HCT116 (cell line): ENCODE measurements at regions not wholly inside any gene's neighbourhood (a gene's known extent, or its start where the extent isn't known, plus 50 kb on each side); places are given as distances from the start of the nearest gene placed in this dataset.

Experiments
- ATAC-seq: fragments of 200-7000 bp; cut with Tn5 transposase; 2 replicates; pipeline ENCODE4 v1.9.1; 2020; ENCODE audit warnings: mild to moderate bottlenecking, moderate library complexity
- BruUV-seq: library from RNA; stranded (reverse); fragments of 400-500 nt; replicated peaks from 2 replicates; lab custom pipeline; 2021; lab: Mats Ljungman, UMichigan
- CTCF ChIA-PET: fragments of 300-600 bp; sonication (Branson Sonifier 250); formaldehyde crosslinking; loops from one replicate; lab custom pipeline; 2021; ENCODE audit warnings: antibody characterized with exemption; lab: Charles Lee
- POLR2A ChIA-PET: fragments of 300-600, 350-600 bp; sonication (Branson Sonifier 250); formaldehyde crosslinking; loops from one replicate; lab custom pipeline; 2021; ENCODE audit warnings: antibody characterized with exemption; lab: Charles Lee
- RAD21 ChIA-PET, 2 experiments: fragments of 300-600 bp; sonication (Branson Sonifier 250); formaldehyde crosslinking; loops; one replicate each; lab custom pipeline; 2023; ENCODE audit warnings: low total read pairs in 2 of 2; ENCODE audit not compliant: uncharacterized antibody in 2 of 2, unreplicated experiment in 2 of 2, low non-redundant PET in 1 of 2; lab: Charles Lee
- DNase-seq: peaks from one replicate; pipeline ENCODE4 v3.0.0-alpha.2; 2010; ENCODE audit warnings: low read depth, low spot score
- H2AFZ ChIP-seq: fragments of 200-600 bp; shearing (Covaris generic), sonication (generic); 2 replicates; pipeline ENCODE4 v1.6.1; 2017; ENCODE audit warnings: low read depth, mixed run types, mixed read lengths, antibody characterized with exemption, low read length; ENCODE audit not compliant: poor library complexity, severe bottlenecking
- H3K27ac ChIP-seq: 2 replicates; pipeline ENCODE4 v1.5.1; 2012; ENCODE audit warnings: low read depth, low read length
- H3K27me3 ChIP-seq: fragments of 200-600 bp; sonication (generic); 2 replicates; pipeline ENCODE4 v1.6.1; 2016; ENCODE audit warnings: mixed run types, low read length, mixed read lengths; ENCODE audit not compliant: insufficient read depth
- H3K36me3 ChIP-seq, 2 experiments: fragments of 200-500 bp in 1 of 2; fragments of 200-600 bp in 1 of 2; sonication (Bioruptor generic) in 1 of 2; sonication (generic) in 1 of 2; 2 replicates each; pipeline versions ENCODE4 v1.5.1 to v1.6.1; 2014 to 2016; ENCODE audit warnings: low read length in 2 of 2, inconsistent platforms in 1 of 2, mixed read lengths in 1 of 2, mixed run types in 1 of 2; ENCODE audit not compliant: insufficient read depth in 2 of 2, control insufficient read depth in 1 of 2
- H3K4me1 ChIP-seq, 2 experiments: fragments of 200-600 bp in 1 of 2; sonication (generic) in 1 of 2; 2 replicates each; pipeline versions ENCODE4 v1.5.1 to v1.6.1; 2012 to 2017; ENCODE audit warnings: low read length in 2 of 2, inconsistent platforms in 1 of 2, mild to moderate bottlenecking in 1 of 2, mixed read lengths in 1 of 2, mixed run types in 1 of 2, moderate library complexity in 1 of 2; ENCODE audit not compliant: insufficient read depth in 2 of 2, control insufficient read depth in 1 of 2
- H3K4me2 ChIP-seq: fragments of 200-600 bp; sonication (generic); 2 replicates; pipeline ENCODE4 v1.6.1; 2017; ENCODE audit warnings: mixed run types, low read length, mixed read lengths
- H3K4me3 ChIP-seq, 2 experiments: fragments of 200-600 bp in 1 of 2; sonication (generic) in 1 of 2; replicated peaks in 1 of 2; 2 replicates each; pipeline ENCODE4 v1.5.1; 2011 to 2016; ENCODE audit warnings: low read length in 2 of 2, control low read depth in 1 of 2, low read depth in 1 of 2, mild to moderate bottlenecking in 1 of 2, mixed read lengths in 1 of 2, mixed run types in 1 of 2
- H3K79me2 ChIP-seq: fragments of 200-600 bp; sonication (generic); 2 replicates; pipeline ENCODE4 v1.6.1; 2017; ENCODE audit warnings: mild to moderate bottlenecking, mixed run types, low read length, moderate library complexity, mixed read lengths; ENCODE audit not compliant: insufficient read depth
- H3K9ac ChIP-seq: fragments of 200-600 bp; sonication (generic); 2 replicates; pipeline ENCODE4 v1.6.1; 2016; ENCODE audit warnings: low read length, mixed read lengths
- H3K9me2 ChIP-seq: fragments of 200-600 bp; sonication (generic), shearing (Covaris generic); 2 replicates; pipeline ENCODE4 v1.6.1; 2017; ENCODE audit warnings: mixed run types, mild to moderate bottlenecking, moderate library complexity; ENCODE audit not compliant: insufficient read depth
- H3K9me3 ChIP-seq, 2 experiments: fragments of 200-500 bp in 1 of 2; fragments of 200-600 bp in 1 of 2; sonication (Bioruptor generic) in 1 of 2; sonication (generic) in 1 of 2; 2 replicates each; pipeline ENCODE4 v1.6.1; 2014 to 2017; ENCODE audit warnings: low read length in 2 of 2, mixed read lengths in 2 of 2, inconsistent platforms in 1 of 2, low read depth in 1 of 2, mild to moderate bottlenecking in 1 of 2, mixed run types in 1 of 2, moderate library complexity in 1 of 2; ENCODE audit not compliant: control insufficient read depth in 1 of 2, insufficient read depth in 1 of 2
- H4K20me1 ChIP-seq: fragments of 200-600 bp; sonication (generic), shearing (Covaris generic); 2 replicates; pipeline ENCODE4 v1.6.1; 2017; ENCODE audit warnings: mixed run types, mild to moderate bottlenecking, moderate library complexity; ENCODE audit not compliant: insufficient read depth
- CBX3 ChIP-seq: IDR thresholded peaks from 2 replicates; pipeline ENCODE4 v1.6.1; 2012; ENCODE audit warnings: low read depth
- CEBPB ChIP-seq: IDR thresholded peaks from 2 replicates; pipeline ENCODE4 v1.6.1; 2012; ENCODE audit warnings: low read depth
- EZH2 ChIP-seq: fragments of 200-600 bp; sonication (generic); IDR thresholded peaks from 2 replicates; pipeline ENCODE4 v1.6.1; 2017; ENCODE audit warnings: antibody characterized with exemption, mixed run types
- REST ChIP-seq: IDR thresholded peaks from 2 replicates; pipeline ENCODE4 v1.6.1; 2012; ENCODE audit warnings: low read depth
- SP1 ChIP-seq: IDR thresholded peaks from 2 replicates; pipeline ENCODE4 v1.6.1; 2012; ENCODE audit warnings: low read depth
- YY1 ChIP-seq: IDR thresholded peaks from 2 replicates; pipeline ENCODE4 v1.6.1; 2011; ENCODE audit warnings: low read length, low read depth, moderate library complexity, mild to moderate bottlenecking; ENCODE audit not compliant: insufficient replicate concordance; ENCODE audit errors: extremely low read depth
- ZFX ChIP-seq: fragments of 450-650 bp; IDR thresholded peaks from 2 replicates; pipeline ENCODE4 v1.6.1; 2017
- ZNF274 ChIP-seq: fragments of 200-500 bp; sonication (Bioruptor generic); IDR thresholded peaks from 2 replicates; pipeline ENCODE4 v1.6.1; 2014; ENCODE audit warnings: mild to moderate bottlenecking, low read depth, low read length, inconsistent platforms
- intact Hi-C: fragments of 100-400 bp; cut with micrococcal nuclease; formaldehyde crosslinking; loops from 2 replicates; pipeline ENCODE4 v1.10.0; 2022

- Histone ChIP-seq H3K9ac (no peak overlapping the region), H2AFZ (no peak overlapping the region), H3K4me1 (peaks cover 0 to 9% of the 10 kb centered on the region in 2 experiments; a peak in 1 of 4 replicates), H3K36me3 (no peaks in the 10 kb centered on the region), H3K4me2 (no peak overlapping the region), H4K20me1 (no peaks in the 10 kb centered on the region), H3K9me2 (no peaks in the 10 kb centered on the region), H3K4me3 (no peak overlapping the region), H3K27me3 (no peaks in the 10 kb centered on the region), H3K27ac (no peak overlapping the region), H3K9me3 (no peaks in the 10 kb centered on the region), H3K79me2 (no peaks in the 10 kb centered on the region)
- ChIA-PET RAD21 (no interaction called here), CTCF (no interaction called here), POLR2A (no interaction called here)
- TF ChIP-seq ZFX (no peak), EZH2 (no peak), ZNF274 (no peak), CEBPB (no peak), CBX3 (no peak)
- no peak for ATAC-seq
- intact Hi-C loops = no loop called here
- no peak for DNase-seq
- no TSS peak for BruUV-seq
Observed at GRCh38 chr1:207223162-207223561, 98.3 kb upstream of the CD55 start.

GRCh38 chr1:207224666-207225065, 96.8 kb upstream of the CD55 start:
- DNase-seq (no peak), ATAC-seq (no peak)
- intact Hi-C loops = no loop called here
- ChIA-PET CTCF (no interaction called here), POLR2A (no interaction called here), RAD21 (no interaction called here)
- Histone ChIP-seq H3K36me3 (no peaks in the 10 kb centered on the region), H3K9me3 (no peaks in the 10 kb centered on the region), H4K20me1 (no peaks in the 10 kb centered on the region), H3K27ac (no peak overlapping the region), H2AFZ (no peak overlapping the region), H3K9ac (no peak overlapping the region), H3K27me3 (no peaks in the 10 kb centered on the region), H3K4me2 (no peak overlapping the region), H3K4me1 (peaks cover 0 to 6% of the 10 kb centered on the region in 2 experiments; a peak in 1 of 4 replicates), H3K9me2 (no peaks in the 10 kb centered on the region), H3K4me3 (no peak overlapping the region), H3K79me2 (no peaks in the 10 kb centered on the region)
- TF ChIP-seq SP1 (no peak), YY1 (no peak), REST (no peak)
- no TSS peak for BruUV-seq
